Liver (tissue), 3 donors: ENCODE measurements at regions not wholly inside any gene's neighbourhood (a gene's known extent, or its start where the extent isn't known, plus 50 kb on each side); places are given as distances from the start of the nearest gene placed in this dataset.

Source experiments
- EGR1 ChIP-seq, 2 donors: IDR thresholded peaks; 2 replicates each; pipeline ENCODE4 v1.6.1; 2016 to 2018; ENCODE audit warnings: antibody characterized with exemption in 2 of 2, low read depth in 2 of 2
- GABPA ChIP-seq, 2 donors: IDR thresholded peaks in 1 of 2; conservative IDR thresholded peaks in 1 of 2; 2 replicates each; pipeline ENCODE4 v1.6.1; 2016; ENCODE audit warnings: antibody characterized with exemption in 2 of 2, mild to moderate bottlenecking in 1 of 2, moderate library complexity in 1 of 2
- JUND ChIP-seq, 2 donors: IDR thresholded peaks; 2 replicates each; pipeline ENCODE4 v1.6.1; 2016; ENCODE audit warnings: antibody characterized with exemption in 2 of 2
- MAX ChIP-seq: IDR thresholded peaks from 2 replicates; pipeline ENCODE4 v1.6.1; 2016; ENCODE audit warnings: antibody characterized with exemption
- RAD21 ChIP-seq, 2 donors: IDR thresholded peaks; 2 replicates each; pipeline ENCODE4 v1.6.1; 2016; ENCODE audit warnings: antibody characterized with exemption in 2 of 2, mild to moderate bottlenecking in 2 of 2
- SP1 ChIP-seq: IDR thresholded peaks from 2 replicates; pipeline ENCODE4 v1.6.1; 2018; ENCODE audit warnings: antibody characterized with exemption, mild to moderate bottlenecking
- YY1 ChIP-seq: IDR thresholded peaks from 2 replicates; pipeline ENCODE4 v1.6.1; 2016; ENCODE audit warnings: antibody characterized with exemption, mild to moderate bottlenecking
- TF ChIP-seq, protein P1 (sequence below): fragments of 150-350 bp; IDR thresholded peaks from 2 replicates; pipeline ENCODE4 v1.5.1; 2017; ENCODE audit warnings: improper control_type of control experiment, low read depth, low read length; ENCODE audit not compliant: missing input control
- TF ChIP-seq, protein P2 (sequence below): IDR thresholded peaks from 2 replicates; pipeline ENCODE4 v1.6.1; 2016; ENCODE audit warnings: antibody characterized with exemption, mild to moderate bottlenecking
- TF ChIP-seq, protein P3 (sequence below): IDR thresholded peaks from 2 replicates; pipeline ENCODE4 v1.6.1; 2016; ENCODE audit warnings: antibody characterized with exemption
- donor health status: healthy.
- donor health status: healthy.

DNA sequence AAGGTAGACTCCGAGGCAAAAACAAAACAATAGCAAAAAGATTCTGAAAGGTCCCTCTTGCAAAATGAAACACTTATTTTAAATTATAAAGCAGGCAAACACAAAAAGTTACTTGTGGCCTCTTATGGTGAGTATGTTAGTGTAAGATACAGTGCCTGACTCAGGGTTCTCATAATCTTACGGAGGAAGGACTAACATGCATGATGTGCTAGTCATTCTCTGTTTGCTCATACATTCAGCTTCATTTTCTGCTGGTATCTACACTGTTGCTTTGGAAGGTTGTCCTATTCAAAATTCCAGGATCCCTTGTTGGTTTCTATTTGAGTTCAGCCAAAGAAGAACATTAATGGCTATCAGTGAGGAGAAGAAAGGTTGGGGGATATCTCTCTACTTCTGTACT, 249.1 kb upstream of the FAM47A start:
- TF ChIP-seq, protein P1, sequence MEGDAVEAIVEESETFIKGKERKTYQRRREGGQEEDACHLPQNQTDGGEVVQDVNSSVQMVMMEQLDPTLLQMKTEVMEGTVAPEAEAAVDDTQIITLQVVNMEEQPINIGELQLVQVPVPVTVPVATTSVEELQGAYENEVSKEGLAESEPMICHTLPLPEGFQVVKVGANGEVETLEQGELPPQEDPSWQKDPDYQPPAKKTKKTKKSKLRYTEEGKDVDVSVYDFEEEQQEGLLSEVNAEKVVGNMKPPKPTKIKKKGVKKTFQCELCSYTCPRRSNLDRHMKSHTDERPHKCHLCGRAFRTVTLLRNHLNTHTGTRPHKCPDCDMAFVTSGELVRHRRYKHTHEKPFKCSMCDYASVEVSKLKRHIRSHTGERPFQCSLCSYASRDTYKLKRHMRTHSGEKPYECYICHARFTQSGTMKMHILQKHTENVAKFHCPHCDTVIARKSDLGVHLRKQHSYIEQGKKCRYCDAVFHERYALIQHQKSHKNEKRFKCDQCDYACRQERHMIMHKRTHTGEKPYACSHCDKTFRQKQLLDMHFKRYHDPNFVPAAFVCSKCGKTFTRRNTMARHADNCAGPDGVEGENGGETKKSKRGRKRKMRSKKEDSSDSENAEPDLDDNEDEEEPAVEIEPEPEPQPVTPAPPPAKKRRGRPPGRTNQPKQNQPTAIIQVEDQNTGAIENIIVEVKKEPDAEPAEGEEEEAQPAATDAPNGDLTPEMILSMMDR: no peak
- TF ChIP-seq, protein P2, sequence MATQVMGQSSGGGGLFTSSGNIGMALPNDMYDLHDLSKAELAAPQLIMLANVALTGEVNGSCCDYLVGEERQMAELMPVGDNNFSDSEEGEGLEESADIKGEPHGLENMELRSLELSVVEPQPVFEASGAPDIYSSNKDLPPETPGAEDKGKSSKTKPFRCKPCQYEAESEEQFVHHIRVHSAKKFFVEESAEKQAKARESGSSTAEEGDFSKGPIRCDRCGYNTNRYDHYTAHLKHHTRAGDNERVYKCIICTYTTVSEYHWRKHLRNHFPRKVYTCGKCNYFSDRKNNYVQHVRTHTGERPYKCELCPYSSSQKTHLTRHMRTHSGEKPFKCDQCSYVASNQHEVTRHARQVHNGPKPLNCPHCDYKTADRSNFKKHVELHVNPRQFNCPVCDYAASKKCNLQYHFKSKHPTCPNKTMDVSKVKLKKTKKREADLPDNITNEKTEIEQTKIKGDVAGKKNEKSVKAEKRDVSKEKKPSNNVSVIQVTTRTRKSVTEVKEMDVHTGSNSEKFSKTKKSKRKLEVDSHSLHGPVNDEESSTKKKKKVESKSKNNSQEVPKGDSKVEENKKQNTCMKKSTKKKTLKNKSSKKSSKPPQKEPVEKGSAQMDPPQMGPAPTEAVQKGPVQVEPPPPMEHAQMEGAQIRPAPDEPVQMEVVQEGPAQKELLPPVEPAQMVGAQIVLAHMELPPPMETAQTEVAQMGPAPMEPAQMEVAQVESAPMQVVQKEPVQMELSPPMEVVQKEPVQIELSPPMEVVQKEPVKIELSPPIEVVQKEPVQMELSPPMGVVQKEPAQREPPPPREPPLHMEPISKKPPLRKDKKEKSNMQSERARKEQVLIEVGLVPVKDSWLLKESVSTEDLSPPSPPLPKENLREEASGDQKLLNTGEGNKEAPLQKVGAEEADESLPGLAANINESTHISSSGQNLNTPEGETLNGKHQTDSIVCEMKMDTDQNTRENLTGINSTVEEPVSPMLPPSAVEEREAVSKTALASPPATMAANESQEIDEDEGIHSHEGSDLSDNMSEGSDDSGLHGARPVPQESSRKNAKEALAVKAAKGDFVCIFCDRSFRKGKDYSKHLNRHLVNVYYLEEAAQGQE: no peak
- TF ChIP-seq EGR1 (IDR thresholded peaks at IDR 0.05; ENCODE audit: low read depth in 2 of 2): no peak
- no peak for TF ChIP-seq GABPA (IDR thresholded peaks at IDR 0.05 in 1 of 2, conservative IDR thresholded peaks at IDR 0.05 in 1 of 2)
- no peak for TF ChIP-seq RAD21 (IDR thresholded peaks at IDR 0.05)
- TF ChIP-seq SP1: no peak
- no peak for TF ChIP-seq YY1
- TF ChIP-seq, protein P3, sequence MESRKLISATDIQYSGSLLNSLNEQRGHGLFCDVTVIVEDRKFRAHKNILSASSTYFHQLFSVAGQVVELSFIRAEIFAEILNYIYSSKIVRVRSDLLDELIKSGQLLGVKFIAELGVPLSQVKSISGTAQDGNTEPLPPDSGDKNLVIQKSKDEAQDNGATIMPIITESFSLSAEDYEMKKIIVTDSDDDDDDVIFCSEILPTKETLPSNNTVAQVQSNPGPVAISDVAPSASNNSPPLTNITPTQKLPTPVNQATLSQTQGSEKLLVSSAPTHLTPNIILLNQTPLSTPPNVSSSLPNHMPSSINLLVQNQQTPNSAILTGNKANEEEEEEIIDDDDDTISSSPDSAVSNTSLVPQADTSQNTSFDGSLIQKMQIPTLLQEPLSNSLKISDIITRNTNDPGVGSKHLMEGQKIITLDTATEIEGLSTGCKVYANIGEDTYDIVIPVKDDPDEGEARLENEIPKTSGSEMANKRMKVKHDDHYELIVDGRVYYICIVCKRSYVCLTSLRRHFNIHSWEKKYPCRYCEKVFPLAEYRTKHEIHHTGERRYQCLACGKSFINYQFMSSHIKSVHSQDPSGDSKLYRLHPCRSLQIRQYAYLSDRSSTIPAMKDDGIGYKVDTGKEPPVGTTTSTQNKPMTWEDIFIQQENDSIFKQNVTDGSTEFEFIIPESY: no peak
- TF ChIP-seq JUND (IDR thresholded peaks at IDR 0.05): no peak
- no peak for TF ChIP-seq MAX
